GM18498 (cell line): ENCODE measurements at regions not wholly inside any gene's neighbourhood (a gene's known extent, or its start where the extent isn't known, plus 50 kb on each side); places are given as distances from the start of the nearest gene placed in this dataset.
A peak's percentile ranks its signal among the peaks of the same experiment; 100 is the strongest.
"Not testable (repeated sequence)": the region's sequence is repeated elsewhere in the genome, so short reads cannot be mapped to it uniquely, and the experiment has no call there.

Source experiments
- ATAC-seq: cut with Tn5 transposase; IDR thresholded peaks from one replicate; pipeline ENCODE4 v1.9.1; 2021; ENCODE audit warnings: mild to moderate bottlenecking, moderate library complexity; ENCODE audit not compliant: unreplicated experiment

DNA sequence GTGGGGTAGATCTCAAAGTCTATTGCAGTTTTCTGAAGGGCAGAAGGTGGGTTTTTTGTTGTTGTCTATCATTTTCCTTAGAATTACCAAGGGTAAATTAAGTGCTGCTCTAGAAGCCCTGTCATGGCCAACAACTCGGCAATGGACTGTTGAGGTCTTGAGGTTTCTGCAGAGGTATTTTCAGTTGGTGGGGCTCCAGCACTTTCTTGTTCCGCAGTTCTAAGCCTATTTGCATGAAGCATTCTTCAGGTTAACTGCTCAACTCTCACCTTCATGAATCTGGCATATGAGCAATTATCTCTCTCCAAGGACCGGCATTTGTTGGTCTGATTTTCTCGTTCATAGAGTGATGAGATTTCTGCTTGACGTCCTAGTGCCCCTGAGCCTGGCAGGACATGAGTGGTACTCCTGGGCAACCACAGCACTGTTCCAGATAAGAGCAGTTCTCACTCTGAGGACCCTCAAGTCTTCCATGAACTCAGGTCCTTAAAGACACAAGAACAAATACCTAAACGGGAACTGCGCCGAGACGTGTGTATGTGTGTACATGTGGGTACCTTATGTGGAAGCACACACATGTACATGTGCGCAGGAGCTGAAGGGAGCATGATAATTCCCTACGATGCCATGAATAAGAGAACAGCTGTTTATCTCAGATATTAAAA, 544.5 kb downstream of the CSNK1G3 start:
- peak; percentile 79 for ATAC-seq

DNA sequence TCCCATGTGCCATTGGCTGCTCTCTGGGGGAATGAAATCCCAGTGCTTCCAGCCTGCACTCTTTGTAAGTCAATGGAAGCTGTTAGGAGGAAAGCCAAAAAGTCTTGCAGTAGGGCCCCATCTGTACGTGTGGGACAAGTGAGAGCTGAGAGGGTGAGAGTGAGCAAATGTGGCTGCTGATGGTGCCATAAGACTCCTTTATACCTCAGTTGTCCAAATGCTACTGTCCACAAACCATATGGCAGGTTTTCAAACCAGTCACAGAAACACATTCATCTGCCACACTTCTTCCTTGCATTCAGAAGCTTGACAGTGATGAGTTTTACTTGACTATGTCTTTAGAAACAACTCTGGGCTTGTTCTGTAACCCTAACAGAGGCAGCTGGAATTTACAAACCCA, 543.8 kb downstream of the CSNK1G3 start:
- ATAC-seq = no peak

- peak; percentile 39 for ATAC-seq
Observed at GRCh38 chr5:124054564-124054963, 542.6 kb downstream of the CSNK1G3 start.

DNA sequence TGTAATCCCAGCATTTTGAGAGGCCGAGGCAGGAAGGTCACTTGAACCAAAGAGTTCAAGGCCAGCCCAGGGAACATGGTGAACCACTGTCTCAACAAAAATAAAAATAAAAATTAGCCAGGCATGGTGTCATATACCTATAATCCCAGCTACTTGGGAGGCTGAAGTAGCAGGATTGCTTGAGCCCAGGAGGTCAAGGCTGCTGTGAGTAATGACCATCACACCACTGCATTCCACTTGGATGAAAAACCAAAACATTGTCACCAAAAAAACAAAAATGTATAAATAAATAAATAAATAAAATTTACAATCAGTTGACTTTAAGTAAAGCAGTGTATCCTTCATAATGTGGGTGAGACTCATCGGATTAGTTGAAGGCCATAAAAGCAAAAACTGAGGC, 541.4 kb downstream of the CSNK1G3 start:
- no peak for ATAC-seq

- ATAC-seq = no peak
Observed at GRCh38 chr5:124052201-124052600, 540.2 kb downstream of the CSNK1G3 start.

- no peak for ATAC-seq
Observed at GRCh38 chr5:124050120-124050770, 538.3 kb downstream of the CSNK1G3 start.

- ATAC-seq = no peak
Observed at GRCh38 chr5:124045412-124045811, 533.4 kb downstream of the CSNK1G3 start.

DNA sequence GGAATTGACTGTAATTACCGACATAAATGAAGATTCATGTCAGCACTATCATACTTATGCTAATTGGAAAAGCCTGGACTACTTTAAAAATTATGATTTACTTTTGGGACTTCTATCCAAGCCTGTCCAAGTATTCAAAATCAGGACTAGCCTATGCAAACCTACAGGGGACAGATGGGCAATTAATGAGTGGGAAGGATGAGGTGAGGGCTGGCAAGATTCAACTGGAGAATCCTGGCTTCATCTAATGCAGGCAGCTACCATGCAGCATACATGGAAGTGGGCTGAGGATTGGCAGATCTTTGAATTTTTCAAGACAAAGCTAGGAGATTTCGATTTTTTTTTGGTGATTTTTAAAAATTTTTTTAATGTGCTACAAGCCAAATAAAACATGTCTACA, 532.6 kb downstream of the CSNK1G3 start:
- no peak for ATAC-seq

- ATAC-seq = no peak
Observed at GRCh38 chr5:124043456-124043855, 531.5 kb downstream of the CSNK1G3 start.

DNA sequence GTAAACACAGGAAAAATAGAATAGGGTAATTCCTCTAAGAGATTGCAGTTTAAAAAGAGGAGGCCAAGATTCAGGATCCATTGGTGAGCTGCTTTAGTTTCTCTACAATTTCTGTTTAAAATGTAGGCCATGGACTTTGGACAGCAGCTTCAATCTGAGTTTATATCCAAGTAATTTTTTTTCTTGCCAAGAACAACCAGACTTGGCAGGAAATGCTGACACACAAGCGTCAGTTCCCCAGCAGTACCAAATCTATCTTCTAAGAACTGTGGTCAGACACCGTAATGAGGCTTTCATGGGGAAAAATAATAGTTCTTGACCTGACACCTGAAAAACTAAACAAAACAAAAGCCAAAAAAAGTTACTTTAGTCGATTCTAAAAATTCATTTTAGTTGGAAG, 528.8 kb downstream of the CSNK1G3 start:
- ATAC-seq = no peak

GRCh38 chr5:124039410-124039809, 527.4 kb downstream of the CSNK1G3 start:
- no peak for ATAC-seq

- ATAC-seq = no peak
Observed at GRCh38 chr5:124036786-124037185, 524.8 kb downstream of the CSNK1G3 start.

DNA sequence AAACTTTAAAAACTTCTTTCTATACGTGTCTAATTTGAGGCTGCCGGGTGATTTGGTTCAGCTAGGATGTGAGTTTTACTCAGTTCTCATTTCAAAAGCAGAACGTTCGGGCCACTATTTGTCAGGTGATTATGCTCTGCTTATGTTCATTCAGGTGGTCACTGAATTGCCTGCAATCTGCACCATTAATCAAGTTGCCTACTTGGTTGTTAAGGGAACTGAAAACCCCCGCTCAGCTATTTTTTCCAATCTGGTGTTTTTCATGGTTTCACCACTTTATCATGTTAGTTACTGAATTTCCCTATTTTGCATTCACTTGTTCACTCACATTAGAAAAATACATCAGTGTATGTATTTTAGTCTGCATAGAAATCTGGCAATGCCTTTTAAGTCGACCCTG, 523.0 kb downstream of the CSNK1G3 start:
- ATAC-seq = peak; percentile 97

GRCh38 chr5:124034083-124034700, 522.2 kb downstream of the CSNK1G3 start:
- no peak for ATAC-seq

- no peak for ATAC-seq
Observed at GRCh38 chr5:124030043-124030491, 518.1 kb downstream of the CSNK1G3 start.

GRCh38 chr5:124027441-124027840, 515.5 kb downstream of the CSNK1G3 start:
- ATAC-seq = no peak

DNA sequence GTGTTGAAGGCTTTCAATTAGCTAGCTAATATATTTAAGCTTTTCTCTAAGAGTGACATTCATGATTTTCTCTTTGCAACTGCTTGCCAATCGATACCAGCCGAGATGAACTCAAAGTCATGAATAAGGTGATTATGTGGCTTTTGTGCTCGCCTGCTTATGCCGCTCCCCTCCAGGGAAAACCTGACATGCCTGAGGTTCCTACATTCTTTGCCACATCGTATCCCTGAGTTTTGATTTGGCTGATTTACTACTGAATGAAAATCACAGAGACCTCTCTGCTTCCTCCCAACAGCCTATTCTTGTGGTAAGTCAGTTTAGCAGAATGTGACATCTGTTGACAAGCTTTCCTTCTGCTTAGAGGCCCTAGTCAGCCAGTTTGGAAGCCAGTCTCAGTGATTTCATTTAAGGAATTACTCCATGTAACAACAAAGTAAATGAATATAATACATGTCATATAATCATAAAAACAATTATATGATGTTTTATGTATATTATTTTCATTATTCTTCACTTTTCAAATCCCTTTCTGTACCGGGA, 513.4 kb downstream of the CSNK1G3 start:
- ATAC-seq = no peak

GRCh38 chr5:124022966-124023365, 511.0 kb downstream of the CSNK1G3 start:
- no peak for ATAC-seq

- no peak for ATAC-seq
Observed at GRCh38 chr5:124021776-124022175, 509.8 kb downstream of the CSNK1G3 start.

DNA sequence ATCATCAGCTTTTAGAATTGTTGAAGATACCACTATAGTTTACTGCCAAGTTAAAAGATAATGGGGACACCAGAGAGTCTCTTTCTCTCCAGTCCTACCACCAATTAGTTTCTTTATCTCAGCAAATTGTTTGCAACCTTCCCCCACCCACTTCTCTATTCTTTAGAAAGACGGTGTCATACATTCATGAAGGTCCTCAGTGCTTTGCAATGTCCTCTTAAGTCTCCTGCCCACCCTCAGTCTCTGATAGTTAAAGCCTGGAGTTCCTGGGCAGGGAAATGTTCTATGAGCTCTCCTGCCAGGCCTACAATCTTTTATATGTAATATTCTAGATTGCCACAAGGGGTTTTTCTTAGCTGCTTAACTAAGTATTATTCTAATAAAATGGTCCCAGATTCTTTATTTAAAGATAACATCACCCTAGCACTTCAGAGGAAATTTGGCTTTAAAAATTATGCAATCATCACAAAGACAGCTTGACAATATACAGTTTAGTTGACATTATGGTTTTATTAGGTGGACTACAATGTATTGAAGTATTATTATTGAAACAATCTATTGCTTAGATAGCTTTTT, 509.2 kb downstream of the CSNK1G3 start:
- ATAC-seq = no peak

DNA sequence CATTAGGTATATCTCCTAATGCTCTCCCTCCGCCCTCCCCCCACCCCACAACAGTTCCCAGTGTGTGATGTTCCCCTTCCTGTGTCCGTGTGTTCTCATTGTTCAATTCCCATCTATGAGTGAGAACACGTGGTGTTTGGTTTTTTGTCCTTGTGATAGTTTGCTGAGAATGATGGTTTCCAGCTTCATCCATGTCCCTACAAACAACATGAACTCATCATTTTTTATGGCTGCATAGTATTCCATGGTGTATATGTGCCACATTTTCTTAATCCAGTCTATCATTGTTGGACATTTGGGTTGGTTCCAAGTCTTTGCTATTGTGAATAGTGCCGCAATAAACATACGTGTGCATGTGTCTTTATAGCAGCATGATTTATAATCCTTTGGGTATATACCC, 505.3 kb downstream of the CSNK1G3 start:
- ATAC-seq = not testable (repeated sequence)
